ENCODE measurements at regions not wholly inside any gene's neighbourhood (a gene's known extent, or its start where the extent isn't known, plus 50 kb on each side); places are given as distances from the start of the nearest gene placed in this dataset.

- no peaks in the 10 kb centered on the region for H3K36me3 ChIP-seq (ENCODE audit: control insufficient read depth, insufficient read depth, low read length)
- no peaks in the 10 kb centered on the region for H3K27me3 ChIP-seq (ENCODE audit: control insufficient read depth, insufficient read depth, low read length)
- ChIA-PET POLR2A (no interaction called here), CTCF (interaction anchor here (0.6 to 1.4 kb wide), 3 partner anchors 7 to 728 kb away, joined by 3 to 4 read pairs (median 4); no protein-coding TSS in a partner anchor)
- no peak for DNase-seq (ENCODE audit: low read depth)
- no peak overlapping the region for H3K4me3 ChIP-seq (ENCODE audit: low read depth, low read length)
- TF ChIP-seq CTCF (IDR thresholded peaks at IDR 0.05; ENCODE audit: insufficient read depth, low read depth, low read length), result no peak
Observed at GRCh38 chr6:130587778-130588520, 222.1 kb downstream of the TMEM200A start.

GRCh38 chr6:130593200-130593599 is 227.4 kb downstream of the TMEM200A start:
- TF ChIP-seq CTCF (IDR thresholded peaks at IDR 0.05; ENCODE audit: insufficient read depth, low read depth, low read length), result no peak
- no peak for DNase-seq (ENCODE audit: low read depth)
- Histone ChIP-seq H3K4me3 (ENCODE audit: low read depth, low read length) (no peak overlapping the region), H3K27me3 (ENCODE audit: control insufficient read depth, insufficient read depth, low read length) (no peaks in the 10 kb centered on the region), H3K36me3 (ENCODE audit: control insufficient read depth, insufficient read depth, low read length) (no peaks in the 10 kb centered on the region)
- POLR2A ChIA-PET, result no interaction called here
- CTCF ChIA-PET, result no interaction called here

- DNase-seq (ENCODE audit: low read depth), result no peak
- Histone ChIP-seq H3K4me3 (ENCODE audit: low read depth, low read length) (no peak overlapping the region), H3K27me3 (ENCODE audit: control insufficient read depth, insufficient read depth, low read length) (no peaks in the 10 kb centered on the region), H3K36me3 (ENCODE audit: control insufficient read depth, insufficient read depth, low read length) (no peaks in the 10 kb centered on the region)
- TF ChIP-seq CTCF (IDR thresholded peaks at IDR 0.05; ENCODE audit: insufficient read depth, low read depth, low read length), result no peak
- CTCF ChIA-PET, result interaction anchor here (0.6 to 0.7 kb wide), 2 partner anchors 229 to 300 kb away, joined by 3 to 6 read pairs; no protein-coding TSS in a partner anchor
- POLR2A ChIA-PET, result no interaction called here
Observed at GRCh38 chr6:130593948-130594347, 228.1 kb downstream of the TMEM200A start.

- H3K36me3 ChIP-seq (ENCODE audit: control insufficient read depth, insufficient read depth, low read length), result no peaks in the 10 kb centered on the region
- DNase-seq (ENCODE audit: low read depth), result no peak
- H3K4me3 ChIP-seq (ENCODE audit: low read depth, low read length), result no peak overlapping the region
- H3K27me3 ChIP-seq (ENCODE audit: control insufficient read depth, insufficient read depth, low read length), result no peaks in the 10 kb centered on the region; the same call in 1 of the 2 replicates
- CTCF ChIA-PET, result interaction anchor here (0.6 to 1.0 kb wide), 2 partner anchors 10 to 129 kb away, joined by 3 to 4 read pairs; no protein-coding TSS in a partner anchor
- no peak for TF ChIP-seq CTCF (IDR thresholded peaks at IDR 0.05; ENCODE audit: insufficient read depth, low read depth, low read length)
- POLR2A ChIA-PET, result no interaction called here
Observed at GRCh38 chr6:130598021-130598989, 228.9 kb upstream of the SMLR1 start.

GRCh38 chr6:130600880-130601341 is 226.3 kb upstream of the SMLR1 start:
- peak; percentile 90 for DNase-seq (ENCODE audit: low read depth)
- Histone ChIP-seq H3K27me3 (ENCODE audit: control insufficient read depth, insufficient read depth, low read length) (no peaks in the 10 kb centered on the region; the same call in 1 of the 2 replicates), H3K4me3 (ENCODE audit: low read depth, low read length) (no peak overlapping the region), H3K36me3 (ENCODE audit: control insufficient read depth, insufficient read depth, low read length) (no peaks in the 10 kb centered on the region)
- ChIA-PET POLR2A (no interaction called here), CTCF (interaction anchor here (0.6 to 2.2 kb wide), 2 partner anchors 235 to 279 kb away, joined by 4 to 7 read pairs; partner anchors contain the start of gene TMEM200A)
- no peak for TF ChIP-seq CTCF (IDR thresholded peaks at IDR 0.05; ENCODE audit: insufficient read depth, low read depth, low read length)

Measured in BJ (cell line).